ENCODE measurements at regions not wholly inside any gene's neighbourhood (a gene's known extent, or its start where the extent isn't known, plus 50 kb on each side); places are given as distances from the start of the nearest gene placed in this dataset.
A peak's percentile ranks its signal among the peaks of the same experiment; 100 is the strongest.

DNA sequence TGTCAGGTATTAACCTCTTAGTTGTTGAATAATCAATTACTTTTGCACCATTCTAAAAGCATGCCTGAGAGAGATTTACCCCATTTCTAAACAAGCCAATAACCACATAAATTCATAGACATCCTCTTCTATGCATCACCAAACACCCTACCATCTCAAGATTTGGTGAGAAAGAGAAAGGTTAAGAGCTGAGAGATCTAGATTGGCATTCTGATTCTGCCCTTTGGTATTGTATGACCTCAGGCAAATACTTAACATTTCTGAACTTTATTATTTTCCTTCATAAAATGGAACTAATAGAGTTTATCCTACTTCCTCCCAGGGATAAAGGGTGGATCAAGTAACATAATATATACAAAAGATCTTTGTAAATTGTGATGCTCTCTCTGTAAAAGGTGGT is 146.5 kb upstream of the MME start:
- Histone ChIP-seq H3K27me3 (no peaks in the 10 kb centered on the region), H3K36me3 (no peaks in the 10 kb centered on the region), H3K9me3 (no peaks in the 10 kb centered on the region), H3K4me1 (no peaks in the 10 kb centered on the region), H3K27ac (no peak overlapping the region), H3K4me3 (no peak overlapping the region)
- intact Hi-C loops (cut with DNase I) = no loop called here
- TF ChIP-seq, protein P1, sequence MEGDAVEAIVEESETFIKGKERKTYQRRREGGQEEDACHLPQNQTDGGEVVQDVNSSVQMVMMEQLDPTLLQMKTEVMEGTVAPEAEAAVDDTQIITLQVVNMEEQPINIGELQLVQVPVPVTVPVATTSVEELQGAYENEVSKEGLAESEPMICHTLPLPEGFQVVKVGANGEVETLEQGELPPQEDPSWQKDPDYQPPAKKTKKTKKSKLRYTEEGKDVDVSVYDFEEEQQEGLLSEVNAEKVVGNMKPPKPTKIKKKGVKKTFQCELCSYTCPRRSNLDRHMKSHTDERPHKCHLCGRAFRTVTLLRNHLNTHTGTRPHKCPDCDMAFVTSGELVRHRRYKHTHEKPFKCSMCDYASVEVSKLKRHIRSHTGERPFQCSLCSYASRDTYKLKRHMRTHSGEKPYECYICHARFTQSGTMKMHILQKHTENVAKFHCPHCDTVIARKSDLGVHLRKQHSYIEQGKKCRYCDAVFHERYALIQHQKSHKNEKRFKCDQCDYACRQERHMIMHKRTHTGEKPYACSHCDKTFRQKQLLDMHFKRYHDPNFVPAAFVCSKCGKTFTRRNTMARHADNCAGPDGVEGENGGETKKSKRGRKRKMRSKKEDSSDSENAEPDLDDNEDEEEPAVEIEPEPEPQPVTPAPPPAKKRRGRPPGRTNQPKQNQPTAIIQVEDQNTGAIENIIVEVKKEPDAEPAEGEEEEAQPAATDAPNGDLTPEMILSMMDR (IDR thresholded peaks at IDR 0.05) = no peak
- ATAC-seq (no peak), DNase-seq (no peak)

DNA sequence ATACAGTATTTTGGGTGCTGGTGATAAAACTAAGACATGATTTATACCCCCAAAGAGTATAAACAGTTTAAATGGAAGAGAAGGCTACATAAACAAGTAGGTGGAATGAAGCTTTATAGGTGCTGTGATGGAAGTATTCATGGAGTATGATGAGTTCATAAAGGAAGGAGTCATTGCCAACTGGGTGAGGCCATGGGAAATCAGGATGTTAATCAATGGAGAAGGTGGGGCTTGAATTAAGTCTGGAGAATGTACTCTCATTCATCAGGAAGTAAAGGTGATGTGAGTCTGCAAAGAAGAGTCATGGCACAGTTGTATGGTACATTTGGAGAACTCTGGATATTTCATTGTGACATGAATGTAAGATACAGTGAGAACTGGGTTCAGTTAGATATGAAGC is 147.5 kb upstream of the MME start:
- no peaks in the 10 kb centered on the region for H3K36me3 ChIP-seq
- intact Hi-C loops (cut with DNase I) = no loop called here
- no peaks in the 10 kb centered on the region for H3K27me3 ChIP-seq
- ATAC-seq (no peak), DNase-seq (no peak)
- TF ChIP-seq, protein P1 (IDR thresholded peaks at IDR 0.05) = no peak
- H3K4me1 ChIP-seq = no peaks in the 10 kb centered on the region
- H3K27ac ChIP-seq = no peak overlapping the region
- no peak overlapping the region for H3K4me3 ChIP-seq
- H3K9me3 ChIP-seq = no peaks in the 10 kb centered on the region

DNA sequence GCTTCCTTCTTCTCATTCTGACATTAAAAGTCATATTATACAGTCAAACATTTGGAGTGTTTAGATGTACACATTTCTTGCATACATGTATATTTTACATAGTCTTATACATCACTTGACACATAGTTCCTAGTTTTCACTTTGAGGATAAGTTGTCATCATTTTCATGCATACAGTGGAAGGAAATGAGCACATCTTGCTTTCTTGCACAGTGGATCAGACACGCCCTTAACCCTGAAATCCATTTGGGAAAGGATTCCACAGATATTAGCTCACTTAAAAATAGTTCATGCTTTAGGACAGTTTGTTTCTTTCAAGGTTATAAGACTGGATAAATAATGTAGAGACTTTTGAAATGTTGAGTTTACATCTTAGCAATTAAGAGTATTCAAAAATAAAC is 148.6 kb upstream of the MME start:
- ATAC-seq = peak in 3 of 8 donors; percentile 53 to 84 (median 67)

DNA sequence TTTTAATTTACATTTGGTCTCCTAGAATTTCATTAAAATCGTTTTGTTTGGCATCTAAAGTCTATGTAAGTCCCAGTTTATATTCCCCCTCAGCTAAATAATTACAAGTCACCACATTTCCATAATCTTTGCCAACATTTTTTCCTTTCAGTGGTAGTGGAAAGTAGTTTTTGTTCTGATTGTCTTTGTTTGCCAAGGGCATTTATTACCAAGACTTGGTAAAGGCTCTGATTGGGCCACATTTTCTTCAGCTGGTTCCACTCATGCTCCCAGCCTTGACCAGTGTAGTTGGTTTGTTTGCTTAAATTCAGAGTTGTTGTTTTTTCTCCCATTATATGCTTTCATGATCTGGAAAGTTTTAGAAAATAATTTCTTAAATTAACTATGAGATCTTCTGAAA is 153.4 kb upstream of the MME start:
- WGBS, 2 donors = 30 to 37% methylated on average over 1 of the region's 1 CpG
- TF ChIP-seq, protein P1 (IDR thresholded peaks at IDR 0.05) = no peak
- no peaks in the 10 kb centered on the region for H3K36me3 ChIP-seq
- DNase-seq = no peak
- no peak overlapping the region for H3K4me3 ChIP-seq
- H3K4me1 ChIP-seq = no peaks in the 10 kb centered on the region
- ATAC-seq = no peak
- no peak overlapping the region for H3K27ac ChIP-seq
- peaks cover 0 to under 1% (median 0%) of the 10 kb centered on the region in 11 donors for H3K9me3 ChIP-seq
- intact Hi-C loops (cut with DNase I) = no loop called here
- no peaks in the 10 kb centered on the region for H3K27me3 ChIP-seq

More for the DNA sequence above, 148.6 kb upstream of the MME start:
- H3K27ac ChIP-seq = no peak overlapping the region
- no peaks in the 10 kb centered on the region for H3K27me3 ChIP-seq
- WGBS, 2 donors = 62 to 71% methylated on average over 1 of the region's 1 CpG
- no peak overlapping the region for H3K4me3 ChIP-seq
- intact Hi-C loops (cut with DNase I) = no loop called here
- H3K36me3 ChIP-seq = no peaks in the 10 kb centered on the region
- no peaks in the 10 kb centered on the region for H3K9me3 ChIP-seq
- H3K4me1 ChIP-seq = no peaks in the 10 kb centered on the region
- no peak for DNase-seq
- TF ChIP-seq, protein P1 (IDR thresholded peaks at IDR 0.05) = no peak

DNA sequence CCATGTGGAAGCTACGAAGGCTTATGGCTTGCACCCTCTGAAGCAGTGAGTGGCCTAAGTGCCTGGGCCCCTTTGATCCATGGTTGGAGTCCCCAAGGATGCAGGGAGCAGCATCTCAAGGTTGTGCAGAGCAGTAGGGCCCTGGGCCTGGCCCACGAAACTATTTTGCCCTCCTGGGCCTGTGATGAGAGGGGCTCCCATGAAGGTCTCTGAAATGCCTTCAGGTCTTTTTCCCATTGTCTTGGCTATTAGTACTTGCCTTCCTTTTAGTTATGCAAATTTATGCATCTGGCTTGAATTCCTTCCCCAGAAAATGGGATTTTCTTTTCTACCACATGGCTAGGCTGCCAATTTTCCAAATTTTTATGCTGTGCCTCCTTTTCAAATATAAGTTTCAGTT is 158.8 kb upstream of the MME start:
- H3K36me3 ChIP-seq = no peaks in the 10 kb centered on the region
- TF ChIP-seq, protein P1 (IDR thresholded peaks at IDR 0.05) = no peak
- 69 to 75% methylated on average over 2 of the region's 2 CpGs for WGBS, 2 donors
- H3K4me3 ChIP-seq = no peak overlapping the region
- H3K27ac ChIP-seq = no peak overlapping the region
- H3K27me3 ChIP-seq = no peaks in the 10 kb centered on the region
- intact Hi-C loops (cut with DNase I) = no loop called here
- H3K4me1 ChIP-seq = no peaks in the 10 kb centered on the region
- ATAC-seq (no peak), DNase-seq (no peak)
- peaks cover 0 to 14% (median 0%) of the 10 kb centered on the region in 11 donors for H3K9me3 ChIP-seq
